ENCODE measurements at regions not wholly inside any gene's neighbourhood (a gene's known extent, or its start where the extent isn't known, plus 50 kb on each side); places are given as distances from the start of the nearest gene placed in this dataset.
"Not testable (repeated sequence)": the region's sequence is repeated elsewhere in the genome, so short reads cannot be mapped to it uniquely, and the experiment has no call there.

DNA sequence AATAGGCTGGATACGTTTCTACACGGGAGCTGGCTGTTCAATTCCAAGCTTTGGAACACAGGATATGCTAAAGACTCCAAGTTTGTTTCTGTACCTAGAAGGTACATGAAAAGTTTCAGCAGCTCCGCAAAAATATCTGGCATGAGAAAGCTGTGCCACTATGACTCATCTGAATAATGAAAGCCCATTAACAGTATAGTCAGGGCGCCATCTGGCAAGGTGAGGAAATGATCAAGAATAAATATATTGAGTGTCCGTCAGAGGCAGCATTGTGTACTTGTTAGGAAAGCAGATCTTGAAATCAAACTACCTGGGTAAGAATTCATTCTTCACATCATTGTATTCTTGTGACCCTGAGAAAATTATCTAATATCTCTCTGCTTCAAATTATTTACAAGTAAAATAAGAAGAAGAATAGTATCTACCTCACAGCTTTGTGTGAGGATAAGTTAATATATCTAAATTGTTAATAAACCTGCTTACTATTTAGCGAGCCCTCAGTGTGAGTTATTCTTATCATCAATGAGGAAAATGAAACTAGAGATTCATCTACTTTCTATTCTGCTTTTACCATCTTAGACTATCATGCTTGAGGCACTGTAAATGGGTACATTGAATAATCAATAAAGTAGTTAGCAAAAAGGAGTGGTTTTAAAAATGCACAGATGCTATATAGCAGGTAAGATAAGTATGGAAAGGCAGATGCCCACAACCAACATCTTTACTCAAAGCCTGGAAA is 53.5 kb downstream of the FSCB start:
- DNase-seq = no peak

- DNase-seq = not testable (repeated sequence)
Observed at GRCh38 chr14:44450232-44450631, 56.9 kb downstream of the FSCB start.

DNA sequence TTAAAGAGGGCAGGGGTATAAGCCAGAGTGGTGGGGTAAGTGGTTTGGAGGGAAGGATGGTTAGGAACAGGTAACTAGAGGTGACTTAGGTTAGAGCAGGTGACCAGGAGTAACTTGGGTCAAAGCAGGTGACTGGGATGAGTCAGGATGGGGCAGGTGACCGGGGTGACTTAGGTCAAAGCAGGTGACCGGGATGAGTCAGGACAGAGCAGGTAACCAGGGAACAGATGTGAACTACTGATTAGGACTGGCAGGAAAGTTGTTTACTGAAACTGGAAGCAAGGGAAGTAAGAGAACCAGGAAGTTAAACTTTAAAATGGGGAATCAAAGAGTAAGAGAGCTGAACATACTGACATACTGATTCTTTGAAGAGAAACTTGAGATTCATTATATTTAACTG is 57.4 kb downstream of the FSCB start:
- no peak for DNase-seq

DNA sequence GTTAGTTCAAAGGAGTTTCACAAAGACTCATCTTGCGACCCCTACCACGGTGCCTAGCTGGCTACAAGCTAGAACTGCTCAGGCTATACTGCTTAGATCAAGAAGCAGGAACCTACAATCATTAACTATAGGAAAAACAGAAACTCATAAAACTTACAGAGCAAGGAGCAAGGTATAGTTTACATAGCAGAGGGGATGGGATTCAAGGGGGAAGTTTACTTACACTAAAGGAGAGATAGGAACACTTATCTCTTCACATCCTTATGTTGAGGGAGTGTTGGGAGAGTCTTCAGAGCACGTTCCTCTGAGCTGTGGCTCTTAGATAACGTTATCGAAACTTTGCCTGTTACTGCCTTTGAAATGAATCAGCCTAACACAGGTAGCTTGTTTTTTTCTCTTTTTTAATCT is 58.1 kb downstream of the FSCB start:
- no peak for DNase-seq

- no peak for DNase-seq
Observed at GRCh38 chr14:44446965-44447364, 60.1 kb downstream of the FSCB start.

- no peak for DNase-seq
Observed at GRCh38 chr14:44444454-44444853, 62.6 kb downstream of the FSCB start.

- DNase-seq = no peak
Observed at GRCh38 chr14:44438936-44439335, 68.1 kb downstream of the FSCB start.

- DNase-seq = no peak
Observed at GRCh38 chr14:44438221-44438620, 68.9 kb downstream of the FSCB start.

- no peak for DNase-seq
Observed at GRCh38 chr14:44436458-44436857, 70.6 kb downstream of the FSCB start.

GRCh38 chr14:44428231-44428945 is 78.7 kb downstream of the FSCB start:
- no peak for DNase-seq

- DNase-seq = no peak
Observed at GRCh38 chr14:44422699-44423098, 84.4 kb downstream of the FSCB start.

GRCh38 chr14:44420226-44420625 is 86.9 kb downstream of the FSCB start:
- no peak for DNase-seq

- DNase-seq = no peak
Observed at GRCh38 chr14:44418856-44419255, 88.2 kb downstream of the FSCB start.

- DNase-seq = no peak
Observed at GRCh38 chr14:44417809-44418208, 89.3 kb downstream of the FSCB start.

DNA sequence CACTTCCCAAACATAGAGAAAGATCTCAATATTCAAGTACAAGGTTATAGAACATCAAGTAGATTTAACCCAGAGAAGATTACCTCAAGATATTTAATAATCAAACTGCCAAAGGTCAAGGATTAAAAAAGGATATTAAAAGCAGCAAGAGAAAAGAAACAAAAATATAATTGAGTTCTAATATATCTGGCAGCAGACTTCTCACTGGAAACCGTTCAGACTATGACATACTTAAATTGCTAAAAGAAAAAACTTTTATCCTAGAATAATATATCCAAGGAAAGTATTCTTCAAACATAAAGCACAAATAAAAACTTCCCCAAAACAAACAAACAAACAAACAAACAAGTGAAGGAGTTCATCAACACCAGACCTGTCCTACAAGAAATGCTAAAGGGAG is 92.4 kb downstream of the FSCB start:
- DNase-seq = no peak

DNA sequence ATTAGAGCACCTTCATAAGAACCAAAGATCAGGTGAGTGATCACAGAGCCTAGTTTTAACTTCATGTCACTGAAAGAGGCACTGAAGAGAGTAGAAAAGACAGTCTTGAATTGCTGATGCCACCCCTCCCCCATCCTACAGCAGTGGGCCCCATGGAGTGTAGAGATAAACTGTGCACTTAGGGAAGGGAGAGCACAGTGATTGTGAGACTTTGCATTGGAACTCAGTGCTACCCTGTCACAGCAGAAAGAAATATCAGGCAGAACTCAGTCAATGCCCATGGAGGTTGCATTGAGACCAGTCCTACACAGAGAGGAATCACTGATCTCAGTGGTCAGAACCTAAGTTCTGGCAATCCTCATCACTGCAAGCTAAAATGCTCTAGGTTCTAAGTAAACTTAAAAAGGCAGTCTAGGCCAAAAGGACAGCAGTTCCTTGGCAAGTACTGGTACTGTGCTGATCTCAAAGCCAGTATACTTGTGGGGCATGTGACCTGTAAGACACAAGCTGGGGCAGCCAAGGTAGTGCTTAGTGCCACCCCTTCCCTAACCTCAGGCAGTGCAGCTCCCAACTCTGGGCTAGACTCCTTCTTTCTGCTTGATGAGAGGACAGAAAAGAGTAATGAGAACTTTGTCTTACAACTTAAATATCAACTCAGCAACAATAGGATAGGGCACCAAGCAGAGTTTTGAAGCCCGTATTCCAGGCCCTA is 94.1 kb downstream of the FSCB start:
- no peak for DNase-seq

DNA sequence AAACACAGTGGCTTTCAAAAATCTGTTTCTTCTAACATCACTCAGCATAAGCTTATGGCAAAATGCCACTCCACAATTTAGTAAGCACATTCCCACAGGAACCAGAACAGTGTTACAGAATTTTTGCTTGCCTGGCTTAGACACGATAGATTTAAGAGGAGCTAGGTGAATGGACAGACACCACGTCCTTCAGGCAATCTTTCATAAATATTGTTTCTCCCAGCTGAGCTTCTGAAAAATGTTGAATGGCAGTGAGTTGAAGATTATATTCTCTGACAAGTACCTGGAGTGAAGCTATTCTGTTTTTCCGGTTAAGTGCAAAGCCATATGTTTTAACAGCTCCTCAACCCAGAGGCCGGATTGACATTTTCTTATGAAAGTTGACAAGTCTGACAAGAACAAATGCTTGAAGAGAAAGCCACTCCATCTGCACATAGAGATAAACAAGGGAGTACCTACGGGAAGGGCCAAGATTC is 102.0 kb downstream of the FSCB start:
- no peak for DNase-seq

DNA sequence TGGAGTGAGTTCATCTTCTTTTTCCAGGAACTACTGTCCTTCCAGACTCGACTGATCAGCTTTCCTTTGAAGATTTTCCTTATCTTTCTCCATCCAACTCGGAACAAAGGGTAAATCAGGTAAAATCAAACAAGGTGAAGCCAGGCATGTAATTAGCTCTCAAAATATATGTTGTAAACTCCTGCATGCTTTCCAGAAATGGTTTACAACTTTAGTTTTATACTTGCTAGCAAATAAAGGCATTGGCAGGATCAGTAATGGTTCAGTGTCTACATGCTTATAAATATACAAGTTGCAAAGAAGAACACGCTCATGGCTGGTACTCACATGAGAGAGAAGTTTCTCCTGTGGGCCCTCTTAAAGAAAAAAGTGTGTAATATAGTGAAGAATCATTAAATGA is 102.5 kb downstream of the FSCB start:
- DNase-seq = no peak

DNA sequence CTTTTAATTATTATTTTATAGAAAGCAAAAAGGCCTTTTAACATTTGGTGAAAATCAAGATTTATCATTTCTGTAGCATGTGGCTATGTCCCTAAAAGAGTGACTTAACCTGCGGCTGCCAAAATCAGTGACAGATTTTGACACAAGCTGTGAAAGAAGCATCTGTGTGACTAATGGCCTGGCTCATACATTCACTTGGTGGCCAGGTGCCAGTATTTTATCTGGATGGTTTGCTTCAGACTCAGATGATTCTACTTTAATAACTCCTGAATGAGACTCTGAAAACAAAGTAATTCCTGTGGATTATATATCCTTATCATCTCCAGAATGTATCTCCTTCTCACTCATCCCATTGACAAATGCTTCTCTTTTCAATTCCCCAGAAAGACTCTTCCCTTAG is 103.0 kb downstream of the FSCB start:
- peak; percentile 41 for DNase-seq

GRCh38 chr14:44403193-44403592 is 103.9 kb downstream of the FSCB start:
- DNase-seq = no peak

DNA sequence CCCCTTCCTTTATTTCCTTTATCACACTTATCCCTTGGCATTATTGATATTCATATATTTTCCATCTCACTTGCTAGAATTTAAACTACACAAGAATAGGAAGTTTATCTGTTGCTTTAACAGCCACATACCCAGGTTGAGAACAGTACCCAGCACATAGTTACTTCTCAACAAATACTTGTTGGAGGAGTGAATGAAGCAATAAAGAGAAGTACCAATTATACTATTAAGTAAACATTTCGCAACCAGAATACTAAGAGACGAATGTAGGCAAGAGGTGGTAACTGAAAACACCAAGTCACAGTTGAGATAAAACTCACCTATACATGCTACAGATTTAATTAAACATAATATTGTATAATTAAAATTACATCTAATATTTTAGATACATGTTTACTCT is 110.9 kb downstream of the FSCB start:
- DNase-seq = no peak

GRCh38 chr14:44392984-44393383 is 114.1 kb downstream of the FSCB start:
- DNase-seq = no peak

- DNase-seq = peak; percentile 13
Observed at GRCh38 chr14:44388306-44388705, 118.8 kb downstream of the FSCB start.

- DNase-seq = no peak
Observed at GRCh38 chr14:44385906-44386305, 121.2 kb downstream of the FSCB start.
